ENCODE measurements at regions not wholly inside any gene's neighbourhood (a gene's known extent, or its start where the extent isn't known, plus 50 kb on each side); places are given as distances from the start of the nearest gene placed in this dataset.

DNA sequence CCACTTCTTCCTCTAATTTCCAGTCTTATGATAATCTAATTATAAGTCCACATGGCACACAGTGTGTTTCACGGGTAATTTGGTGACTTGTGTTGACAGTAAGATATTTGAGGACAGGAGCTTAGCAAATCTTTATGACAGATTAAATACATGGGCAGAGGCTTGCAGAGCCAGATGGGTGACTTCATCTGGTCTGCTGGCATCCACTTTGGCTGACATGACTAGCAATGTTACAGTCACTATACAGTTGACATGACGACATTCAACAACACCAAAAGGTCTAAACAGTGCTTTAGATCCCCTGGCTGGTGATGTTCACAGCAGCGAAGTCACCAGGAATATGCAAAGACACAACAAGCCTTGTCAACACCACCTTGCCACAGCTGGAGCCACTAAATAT is 147.2 kb downstream of the ETS2 start:
- DNase-seq, result no peak

DNA sequence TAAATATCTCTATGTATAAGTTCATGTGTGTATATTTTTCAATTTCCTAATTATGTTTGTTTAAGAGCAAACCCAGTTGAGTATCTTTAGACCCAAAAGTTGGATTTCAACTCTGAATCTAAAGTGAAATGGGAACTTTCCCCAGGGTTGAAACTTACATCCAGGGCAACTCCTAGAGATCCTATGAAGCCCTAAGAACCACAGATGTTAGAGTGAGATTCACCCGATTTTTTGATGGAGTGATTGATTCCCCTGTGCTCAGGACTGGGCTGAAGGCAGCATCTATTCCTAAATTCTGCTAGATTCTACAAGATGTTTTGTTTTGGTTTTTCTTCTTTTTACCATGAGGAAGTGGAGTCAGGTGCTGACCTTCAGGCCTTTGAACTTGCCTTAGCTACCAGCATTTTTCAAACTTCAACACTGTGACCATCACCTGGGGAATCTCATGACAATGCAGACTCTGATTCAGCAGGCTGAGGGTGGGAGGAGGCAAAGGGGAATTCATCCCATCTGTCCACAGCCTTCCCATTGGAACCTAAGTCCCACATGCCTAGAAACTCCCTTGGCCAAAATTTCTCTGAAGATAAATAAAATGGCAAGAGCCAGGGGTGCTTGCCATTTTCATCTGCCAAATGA is 145.5 kb downstream of the ETS2 start:
- no peak for DNase-seq

DNA sequence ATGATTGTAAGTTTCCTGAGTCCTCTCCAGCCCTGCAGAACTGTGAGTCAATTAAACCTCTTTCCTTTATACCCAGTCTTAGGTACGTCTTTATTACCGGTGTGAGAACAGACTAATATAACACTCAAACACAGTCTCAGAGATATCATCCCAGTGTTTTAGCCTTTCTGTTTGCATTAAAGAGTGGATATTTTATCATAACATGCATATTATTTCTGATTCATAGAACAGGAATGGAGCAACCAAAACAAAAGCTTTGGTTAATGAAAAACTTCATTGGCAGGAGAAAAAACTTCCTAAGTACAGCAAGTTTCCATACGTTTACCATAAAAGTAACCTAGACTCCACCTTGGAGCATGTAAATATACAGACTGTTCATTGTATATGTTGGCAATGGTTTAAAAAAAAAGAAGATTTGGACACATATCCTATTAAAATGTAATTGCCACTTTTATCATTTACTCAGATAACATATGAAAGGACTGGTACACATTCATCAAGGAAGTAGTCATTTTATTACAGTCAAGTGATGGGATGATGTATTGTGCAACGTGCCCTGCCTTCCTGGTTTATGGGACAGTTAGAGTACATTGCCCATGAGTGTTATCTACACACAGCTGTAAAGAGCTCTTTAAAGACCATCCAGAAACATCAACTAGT is 144.8 kb downstream of the ETS2 start:
- DNase-seq, result no peak

DNA sequence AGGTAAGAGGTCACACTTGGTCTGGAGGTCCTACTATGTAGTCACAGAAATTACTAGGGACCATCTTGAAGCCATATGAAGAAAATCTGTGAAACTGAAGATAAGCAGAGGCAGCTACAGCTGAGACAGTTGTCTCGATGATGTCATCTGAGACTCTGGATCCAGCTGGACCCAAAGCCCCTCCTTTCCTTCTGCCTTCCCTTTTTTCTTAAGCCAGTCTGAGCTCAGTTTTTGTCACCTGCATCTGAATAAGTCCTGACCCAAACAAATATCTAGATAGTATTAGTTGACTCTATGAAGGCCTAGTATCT is 143.3 kb downstream of the ETS2 start:
- DNase-seq, result no peak

DNA sequence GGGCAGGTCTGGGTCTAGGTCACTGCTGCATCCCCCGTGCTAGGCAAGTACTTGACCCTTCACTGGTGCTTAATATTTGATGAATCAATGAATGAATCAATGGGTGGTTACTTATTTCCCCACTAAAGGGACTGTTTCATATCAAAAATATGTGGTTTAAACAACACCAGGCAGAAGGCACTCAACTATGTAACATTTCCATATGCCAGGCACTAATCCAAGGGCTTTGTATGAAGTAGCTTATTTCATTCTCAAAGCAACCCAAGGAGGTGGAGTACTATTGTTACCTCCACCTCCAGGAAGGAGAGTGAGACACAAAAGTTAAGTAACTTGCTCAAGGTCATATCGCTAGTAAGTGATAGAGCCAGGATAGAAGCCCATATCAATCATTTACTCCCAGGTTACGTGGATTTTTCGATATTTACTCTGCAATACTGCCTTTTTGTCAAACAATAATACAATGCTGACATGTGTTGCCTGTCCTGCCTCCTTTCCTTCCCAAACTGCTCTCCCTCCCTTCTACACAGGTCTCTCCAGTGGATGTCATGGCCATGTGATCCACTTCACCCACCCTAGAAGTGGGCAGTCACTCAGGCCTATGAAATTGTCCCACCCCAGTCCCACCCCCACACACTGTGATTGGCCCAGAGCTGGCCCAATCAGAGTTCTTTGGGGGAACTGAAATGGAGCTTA is 142.8 kb downstream of the ETS2 start:
- DNase-seq, result no peak

DNA sequence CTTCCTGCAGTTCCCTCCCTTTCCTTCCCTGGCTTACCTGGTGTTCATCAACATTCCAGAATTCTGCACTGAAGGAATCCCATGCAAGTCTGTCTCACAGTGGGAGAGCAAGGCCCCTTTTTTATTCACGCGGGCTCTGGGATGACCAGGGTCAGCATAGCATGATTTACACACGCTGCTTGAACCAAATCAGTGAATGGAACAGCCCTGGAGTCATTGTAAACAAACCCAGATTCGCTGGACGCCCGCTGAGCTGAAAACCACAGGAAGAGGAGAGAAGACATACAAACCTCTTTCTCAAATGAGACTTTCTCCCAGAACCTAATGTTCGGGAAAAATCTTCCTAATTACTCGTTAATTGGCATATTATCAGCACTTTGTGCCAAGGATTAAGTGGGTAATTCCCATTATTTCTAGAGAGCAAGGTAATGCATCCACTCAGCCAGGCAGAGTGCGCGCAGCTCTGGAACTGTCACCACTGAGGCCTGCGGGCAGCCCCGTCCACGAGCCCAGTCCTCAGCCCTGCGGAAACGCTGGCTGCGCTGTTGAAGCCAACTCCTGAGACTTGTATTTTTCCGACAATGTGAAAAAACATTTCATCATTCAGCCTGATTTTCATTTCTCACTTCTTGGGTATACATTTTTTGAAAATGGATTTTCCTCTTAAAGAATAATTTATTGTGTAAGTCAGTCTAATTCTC is 140.0 kb downstream of the ETS2 start:
- DNase-seq, result no peak

DNA sequence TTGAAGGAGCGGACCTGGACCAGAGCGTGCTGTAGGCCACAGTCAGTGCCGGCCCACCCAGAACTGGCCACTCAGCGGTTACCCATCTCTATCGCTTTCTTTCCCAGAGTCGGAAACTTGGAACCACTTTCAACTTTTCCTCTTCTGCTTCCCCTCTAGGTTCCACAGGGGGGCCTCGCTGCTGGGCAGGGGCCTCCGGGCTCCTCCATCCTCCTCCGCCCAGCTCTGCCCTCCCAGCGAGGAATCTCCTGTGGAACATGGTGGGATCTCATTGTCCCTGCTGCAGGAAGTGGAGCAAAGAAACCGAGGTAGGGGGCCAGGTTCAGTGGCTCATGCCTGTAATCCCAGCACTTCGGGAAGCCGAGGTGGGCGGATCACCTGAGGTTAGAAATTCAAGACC is 139.2 kb downstream of the ETS2 start:
- no peak for DNase-seq

DNA sequence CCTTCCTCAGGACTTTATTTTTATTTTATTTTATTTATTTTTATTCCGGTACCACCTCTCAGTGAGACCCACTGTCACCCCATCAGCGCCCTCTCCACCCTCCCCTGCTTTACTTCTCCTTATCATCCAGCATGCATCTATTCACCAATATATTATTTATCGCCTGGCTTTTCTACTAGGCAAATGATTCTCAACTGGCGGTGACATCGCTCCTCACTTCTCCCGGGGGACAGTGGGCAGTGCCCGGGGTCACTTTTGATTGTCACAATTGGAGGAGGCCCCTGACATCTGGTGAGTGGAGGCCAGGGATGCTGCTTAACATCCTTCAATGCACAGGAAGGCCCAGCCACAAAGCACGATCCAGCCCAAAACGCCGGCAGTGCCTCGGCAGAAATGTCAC is 138.7 kb downstream of the ETS2 start:
- no peak for DNase-seq

DNA sequence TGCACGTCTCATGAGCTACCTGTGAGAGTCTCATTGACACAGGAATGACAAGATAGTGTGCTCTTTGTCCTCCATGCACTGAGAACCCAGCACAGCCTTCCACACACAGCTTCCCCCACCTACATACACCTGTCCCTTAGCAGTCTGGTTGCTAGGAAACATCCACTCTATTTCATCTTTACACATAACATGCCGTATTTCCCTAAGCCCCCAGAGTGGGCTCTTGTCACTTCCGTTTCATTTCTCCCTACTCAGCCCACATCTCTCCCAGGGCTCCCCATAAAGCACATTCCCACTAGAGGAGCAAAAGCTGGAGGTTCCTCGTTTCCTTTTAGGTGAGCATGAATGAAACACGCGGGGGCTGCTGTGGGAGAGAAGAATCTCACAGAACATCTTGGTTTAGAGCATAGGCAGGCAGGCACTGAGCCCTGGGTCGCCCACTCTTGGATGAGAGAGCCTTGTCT is 137.1 kb downstream of the ETS2 start:
- DNase-seq, result peak; percentile 24

DNA sequence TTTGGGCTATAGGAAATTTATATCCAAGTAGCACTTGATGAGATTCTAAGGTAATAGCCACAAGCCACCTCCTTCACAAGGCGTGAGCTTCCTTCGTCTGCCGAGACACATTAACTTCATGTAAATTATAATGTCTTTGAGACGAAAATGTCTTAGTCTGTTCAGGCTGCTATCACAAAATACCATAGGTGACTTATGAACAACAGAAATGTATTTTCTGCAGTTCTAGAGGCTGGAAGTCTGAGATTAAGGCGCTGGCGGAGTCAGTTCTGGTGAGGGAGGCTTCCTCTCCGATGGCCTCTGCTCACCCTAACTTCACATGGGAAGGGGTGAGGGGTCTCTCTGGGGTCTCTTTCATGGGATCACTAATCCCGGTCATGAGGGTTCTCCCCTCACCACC is 133.0 kb downstream of the ETS2 start:
- DNase-seq, result no peak

DNA sequence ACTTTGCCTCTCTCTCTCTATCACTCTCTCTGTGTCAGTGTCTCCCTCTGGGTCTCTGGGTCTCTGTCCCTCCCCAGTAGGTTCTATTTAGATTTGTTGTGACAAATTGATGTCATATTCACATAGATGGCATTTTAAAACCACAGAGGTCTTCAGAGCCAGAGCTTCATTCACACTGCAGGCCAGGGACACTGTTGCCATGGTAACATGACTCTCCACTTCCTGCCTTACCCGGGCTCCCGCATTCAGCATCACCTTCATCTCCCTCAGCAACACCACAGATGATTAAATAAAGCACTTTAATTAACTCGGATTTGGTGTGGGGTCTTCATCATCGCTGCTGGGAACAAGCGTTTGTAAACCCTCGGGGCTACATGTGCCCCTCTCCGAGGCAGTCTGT is 132.6 kb downstream of the ETS2 start:
- DNase-seq, result peak; percentile 14

DNA sequence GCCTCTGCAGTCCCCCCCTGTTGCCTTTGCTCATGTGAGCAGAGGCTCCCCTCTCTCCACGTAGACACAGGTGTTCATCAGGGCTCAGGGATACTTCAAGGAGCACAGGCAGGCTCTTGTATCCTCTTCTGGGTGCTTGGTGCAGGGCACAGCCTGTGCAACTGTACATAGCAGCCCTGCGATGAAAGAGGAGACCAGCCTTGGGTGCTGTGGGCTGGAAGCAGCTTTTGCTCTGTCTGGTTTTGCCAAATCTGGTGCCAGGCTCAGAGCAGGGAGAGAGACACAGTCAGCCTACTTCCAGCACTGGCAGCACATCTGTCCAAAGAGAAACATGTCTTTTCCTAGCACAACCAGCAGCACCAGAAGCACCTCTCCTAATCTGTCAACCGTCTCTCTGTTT is 132.1 kb downstream of the ETS2 start:
- no peak for DNase-seq

DNA sequence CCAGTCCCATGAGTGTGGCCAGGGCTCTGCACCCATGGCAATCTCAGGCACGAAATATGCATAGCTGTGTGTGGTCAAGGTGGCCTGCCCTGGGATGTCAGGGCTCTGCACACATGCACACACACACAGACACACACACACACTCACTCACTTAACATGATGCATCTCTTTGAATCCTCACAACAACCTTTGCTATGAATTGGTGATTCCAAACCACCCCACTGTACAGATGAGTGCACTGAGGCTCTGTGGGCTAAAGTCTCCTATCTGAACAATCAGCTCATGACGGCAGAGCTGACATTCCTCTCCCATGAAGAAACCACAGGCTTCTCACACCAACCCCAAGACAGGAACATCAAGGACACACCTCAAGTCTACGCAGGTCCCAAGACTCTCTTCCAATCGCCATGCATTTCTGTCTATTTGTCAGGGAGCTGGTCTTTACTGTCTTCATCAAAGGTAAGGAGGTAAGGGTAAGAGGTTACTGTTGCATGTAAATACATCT is 131.6 kb downstream of the ETS2 start:
- no peak for DNase-seq

DNA sequence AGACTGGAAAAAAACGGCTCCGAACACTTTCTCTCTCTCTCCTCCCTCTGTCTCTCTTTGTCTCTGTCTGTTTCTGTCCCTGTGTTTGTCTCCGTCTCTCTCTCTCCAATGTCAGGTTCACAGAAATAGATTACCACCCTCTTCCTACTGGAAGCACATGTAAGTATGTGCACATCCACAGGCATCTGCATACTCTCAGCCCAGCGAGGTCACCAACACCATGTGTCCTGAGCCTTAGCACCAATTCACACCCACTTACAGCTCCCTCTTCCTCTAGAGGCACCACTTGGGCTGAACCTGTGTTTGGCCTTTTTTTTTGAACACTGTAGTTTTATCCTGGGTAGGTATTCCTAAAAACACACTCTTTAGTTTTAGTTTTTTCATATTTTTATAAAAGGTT is 130.5 kb downstream of the ETS2 start:
- DNase-seq, result no peak

DNA sequence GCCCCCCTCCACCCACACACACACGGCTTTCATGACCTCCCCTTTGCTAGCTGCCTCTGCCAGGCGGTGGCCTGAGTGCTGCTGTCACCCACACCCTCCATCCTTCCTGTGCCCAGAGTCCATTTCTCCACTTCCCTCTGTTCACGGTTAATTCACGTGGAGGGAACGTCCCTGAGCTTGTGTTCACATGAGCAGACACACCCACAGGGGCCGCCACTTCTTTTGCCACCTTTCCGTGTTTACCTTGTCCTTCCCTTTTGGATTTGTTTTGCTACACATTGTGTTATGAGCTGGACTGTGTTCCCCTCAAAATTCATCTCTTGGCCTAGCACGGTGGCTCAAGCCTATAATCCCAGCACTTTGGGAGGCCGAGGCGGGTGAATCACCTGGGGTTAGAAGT is 128.0 kb downstream of the ETS2 start:
- DNase-seq, result no peak

DNA sequence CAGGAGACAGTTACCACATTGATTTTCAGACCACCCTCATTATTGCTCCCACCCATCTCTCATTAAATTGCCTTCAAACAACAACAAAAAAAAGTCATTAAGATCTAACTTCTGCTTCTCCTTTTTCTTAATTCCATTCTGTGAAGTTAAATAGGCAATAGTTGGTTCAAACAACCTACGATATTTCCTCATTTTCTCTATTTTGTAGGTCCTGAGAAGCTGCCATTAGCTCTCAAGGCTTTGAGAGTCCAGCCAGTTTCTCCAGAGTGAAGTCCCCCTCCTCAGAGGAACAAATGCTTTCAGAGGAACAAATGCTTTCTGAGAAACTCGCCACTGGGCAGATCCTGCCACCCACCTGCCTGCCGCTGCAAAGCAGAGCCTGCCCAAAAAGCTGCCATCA is 125.6 kb downstream of the ETS2 start:
- no peak for DNase-seq

DNA sequence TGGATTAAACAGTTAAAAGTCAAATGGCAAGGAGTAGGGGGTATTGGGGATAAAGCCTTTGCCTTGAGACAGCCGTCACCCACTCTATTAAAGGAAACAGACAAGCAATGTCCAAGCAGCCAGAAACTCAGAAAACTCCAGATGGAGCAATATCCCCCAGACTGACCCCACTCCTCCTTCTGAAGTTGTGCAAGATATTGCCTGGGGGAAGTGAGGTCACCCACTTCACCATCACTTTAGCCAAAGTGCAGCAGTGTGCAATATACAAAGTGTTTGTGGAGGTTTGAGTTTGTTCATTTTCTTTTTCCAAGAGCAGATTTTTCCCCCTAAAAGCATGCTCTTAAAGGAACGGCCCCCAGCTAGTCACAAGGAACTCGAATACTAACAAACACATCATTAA is 125.1 kb downstream of the ETS2 start:
- DNase-seq, result no peak

DNA sequence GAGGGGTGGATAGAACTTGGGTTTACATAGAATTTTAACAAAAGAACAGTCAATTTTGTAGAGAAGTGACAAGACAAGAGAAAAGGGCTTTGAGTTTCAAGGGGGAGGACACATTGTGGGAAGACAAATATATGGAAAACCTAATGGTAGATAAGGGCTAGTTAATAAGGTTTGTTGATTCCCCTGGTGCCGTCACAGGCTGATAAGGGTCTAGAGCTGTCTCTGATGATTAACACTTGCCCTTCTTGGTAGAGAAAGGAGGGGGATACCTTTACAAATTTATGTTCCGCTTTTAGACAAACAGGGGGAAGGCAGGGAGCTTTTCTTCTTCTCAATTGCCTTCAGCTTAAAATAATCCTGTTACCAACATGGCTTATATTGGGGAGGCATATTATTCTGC is 124.3 kb downstream of the ETS2 start:
- no peak for DNase-seq

DNA sequence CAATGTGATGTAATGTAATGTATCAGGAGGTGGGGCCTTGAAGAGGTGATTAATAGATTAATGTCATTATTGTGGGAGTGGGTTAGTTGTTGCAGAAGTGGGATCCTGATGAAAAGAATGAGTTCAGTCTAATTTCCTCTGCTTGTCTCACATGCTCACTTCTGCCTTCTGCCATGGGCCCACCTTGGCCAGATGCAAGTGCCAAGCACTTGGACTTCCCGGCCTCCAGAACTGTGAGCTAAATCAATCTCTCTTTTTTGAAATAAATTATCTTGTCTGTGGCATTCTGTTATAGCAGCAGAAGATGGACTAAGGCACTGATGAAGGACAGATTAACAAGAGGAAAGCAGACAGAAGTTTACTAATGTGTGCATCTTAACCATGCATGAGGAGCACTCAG is 123.9 kb downstream of the ETS2 start:
- no peak for DNase-seq

DNA sequence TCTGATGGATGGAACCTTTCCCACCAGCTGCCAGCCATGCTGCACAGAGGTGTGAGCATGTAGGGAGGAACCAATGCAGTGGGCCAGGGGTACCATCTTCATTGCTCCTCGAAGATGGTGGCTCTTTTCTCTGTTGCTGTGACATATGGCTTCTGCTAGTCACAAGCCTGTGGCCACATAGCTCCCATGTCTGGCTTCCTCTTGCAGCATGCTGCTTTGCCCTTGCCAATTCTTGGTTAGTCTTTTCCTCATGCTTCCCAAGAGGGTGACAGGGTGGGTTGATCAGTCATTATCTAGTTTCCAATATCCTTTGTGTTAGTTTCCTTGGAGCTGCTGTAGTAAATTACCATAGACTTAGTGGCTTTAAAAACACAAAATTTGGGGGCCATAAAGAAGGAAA is 123.4 kb downstream of the ETS2 start:
- DNase-seq, result no peak

DNA sequence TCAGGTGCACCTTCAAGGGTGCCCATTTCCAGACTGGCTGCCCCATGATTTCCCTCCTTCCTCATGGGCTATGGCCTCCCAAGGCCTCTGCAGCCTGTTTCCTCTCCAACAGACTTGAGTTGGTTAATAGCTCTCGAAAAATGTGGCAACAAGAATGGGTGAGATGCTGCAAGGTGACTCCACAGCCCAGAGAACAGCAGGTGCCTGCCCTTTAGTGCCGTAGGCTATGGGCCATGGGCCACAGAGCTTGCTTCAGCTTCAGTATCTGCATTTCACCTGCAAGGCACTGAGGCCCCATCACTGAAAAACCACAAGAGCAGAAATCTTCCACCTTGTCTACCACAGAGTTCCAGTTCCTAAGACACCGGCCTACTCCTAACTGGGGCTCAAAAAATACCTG is 122.0 kb downstream of the ETS2 start:
- no peak for DNase-seq

DNA sequence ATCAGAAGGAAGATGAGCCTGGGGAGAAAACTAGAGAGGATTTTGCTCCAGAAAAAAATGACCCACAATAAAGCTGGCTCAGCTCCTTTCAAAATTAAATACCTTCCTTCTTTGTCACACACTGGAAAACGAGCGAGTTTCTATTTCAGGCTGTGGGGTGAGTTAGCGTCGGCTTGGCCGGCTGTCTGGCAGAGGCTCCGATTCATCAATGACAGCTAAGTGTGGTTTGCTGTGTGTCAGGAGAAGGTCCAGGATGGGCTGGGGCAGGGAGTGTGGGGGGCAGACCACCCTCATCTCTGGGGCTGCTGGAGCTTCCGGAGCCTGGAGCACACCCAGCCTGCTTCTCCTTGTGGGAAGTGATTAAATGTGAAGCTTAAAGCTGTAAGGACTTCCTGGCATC is 120.2 kb downstream of the ETS2 start:
- no peak for DNase-seq

DNA sequence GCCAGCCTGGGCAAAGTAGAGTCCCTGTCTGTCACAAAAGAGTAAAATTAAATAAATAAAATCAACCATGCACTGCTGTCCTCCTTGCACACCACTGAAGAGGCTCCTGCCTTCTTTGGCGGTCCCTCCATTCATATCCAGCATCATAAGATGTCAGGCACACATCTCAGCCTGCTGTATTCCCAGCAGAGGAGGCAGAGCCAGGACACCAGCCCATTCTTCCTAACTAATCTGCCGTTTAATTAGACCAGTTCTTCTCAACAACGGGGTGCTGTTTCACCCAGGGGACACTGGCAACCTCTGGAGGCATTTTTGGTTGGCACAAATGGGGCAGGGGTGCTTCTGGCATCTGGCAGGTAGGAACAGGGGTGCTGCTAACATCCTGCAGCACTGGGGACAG is 119.7 kb downstream of the ETS2 start:
- DNase-seq, result no peak

DNA sequence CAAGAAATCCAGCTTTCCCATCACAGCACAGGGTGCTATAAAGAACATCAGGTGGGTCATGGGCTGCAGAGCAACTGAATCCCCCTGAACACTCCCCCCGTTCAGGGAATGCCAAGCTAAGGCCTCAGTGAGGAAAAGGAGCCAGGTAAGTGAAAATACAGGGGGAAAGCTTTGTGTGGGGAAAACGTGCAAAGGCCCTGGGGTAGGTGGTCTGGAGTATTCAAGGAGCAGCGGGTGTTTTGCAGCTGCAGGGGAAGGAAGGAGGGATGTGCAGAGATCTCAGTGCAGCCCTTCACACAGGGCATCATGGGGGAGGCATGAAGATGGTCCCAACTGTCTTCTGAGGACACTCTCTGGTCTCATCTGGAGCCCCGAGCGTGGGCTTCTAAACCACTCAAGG is 119.2 kb downstream of the ETS2 start:
- DNase-seq, result no peak

Data from NCI-H774 (cell line).